Fibroblast of peridontal ligament (primary cell): ENCODE measurements at regions not wholly inside any gene's neighbourhood (a gene's known extent, or its start where the extent isn't known, plus 50 kb on each side); places are given as distances from the start of the nearest gene placed in this dataset.

Experiments used
- DNase-seq: peaks from one replicate; pipeline ENCODE4 v3.0.0-alpha.2; 2010; ENCODE audit errors: extremely low read depth

DNA sequence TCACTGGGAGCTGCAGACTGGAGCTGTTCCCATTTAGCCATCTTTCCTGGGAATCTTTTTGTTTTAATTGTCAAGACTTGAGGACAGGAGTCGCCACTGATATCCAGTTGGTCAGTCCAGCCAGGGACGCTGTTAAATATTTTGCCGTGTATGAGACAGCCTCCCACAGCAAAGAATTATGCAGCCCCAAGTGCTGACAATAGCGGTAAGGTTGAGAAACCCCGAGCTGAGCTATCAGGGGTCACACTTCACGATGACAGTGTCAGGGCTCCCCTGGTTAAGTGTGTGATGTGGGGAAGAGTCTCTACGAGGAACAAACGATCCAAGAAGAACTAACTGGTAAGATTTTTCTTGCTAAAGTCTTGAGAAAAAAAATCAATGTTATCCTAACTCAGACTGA, 372.0 kb upstream of the MPDZ start:
- DNase-seq, result no peak

DNA sequence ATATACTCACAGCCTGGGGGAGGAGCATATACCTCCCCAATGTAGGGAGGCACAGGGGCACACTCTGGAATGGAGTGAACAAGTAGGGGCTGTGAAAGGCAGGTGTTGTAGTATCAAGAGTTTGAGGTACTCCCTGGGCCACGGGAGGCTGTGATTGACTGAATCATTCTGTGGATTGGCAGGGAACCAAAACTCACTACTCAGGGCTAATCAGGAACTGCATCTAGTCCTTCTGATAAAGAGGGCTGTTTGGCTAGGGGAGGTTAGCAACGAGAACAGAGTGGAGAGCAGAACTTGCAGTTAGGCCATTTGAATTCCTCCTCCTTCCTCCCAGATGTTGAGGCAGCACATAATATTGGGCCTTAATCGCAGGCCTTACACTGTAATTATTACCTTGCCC, 369.2 kb upstream of the MPDZ start:
- no peak for DNase-seq

DNA sequence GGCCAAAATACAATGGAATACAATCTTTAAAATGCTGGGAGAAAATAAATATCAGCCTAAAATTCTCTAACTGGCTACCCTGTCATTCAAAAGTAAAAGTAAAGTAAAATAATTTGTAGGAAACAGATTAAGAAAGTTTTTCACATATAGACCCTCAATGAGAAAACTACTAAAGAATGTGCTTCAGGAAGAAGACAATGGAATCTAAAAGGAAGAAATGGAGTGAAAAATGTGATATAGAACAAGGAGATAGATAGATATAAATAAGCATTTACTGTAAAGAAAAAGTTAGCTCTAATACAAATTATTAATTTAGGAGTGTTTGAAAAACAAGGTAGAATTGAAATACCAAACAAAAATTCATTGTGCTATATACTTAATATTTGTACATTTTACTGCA, 368.6 kb upstream of the MPDZ start:
- DNase-seq, result no peak

DNA sequence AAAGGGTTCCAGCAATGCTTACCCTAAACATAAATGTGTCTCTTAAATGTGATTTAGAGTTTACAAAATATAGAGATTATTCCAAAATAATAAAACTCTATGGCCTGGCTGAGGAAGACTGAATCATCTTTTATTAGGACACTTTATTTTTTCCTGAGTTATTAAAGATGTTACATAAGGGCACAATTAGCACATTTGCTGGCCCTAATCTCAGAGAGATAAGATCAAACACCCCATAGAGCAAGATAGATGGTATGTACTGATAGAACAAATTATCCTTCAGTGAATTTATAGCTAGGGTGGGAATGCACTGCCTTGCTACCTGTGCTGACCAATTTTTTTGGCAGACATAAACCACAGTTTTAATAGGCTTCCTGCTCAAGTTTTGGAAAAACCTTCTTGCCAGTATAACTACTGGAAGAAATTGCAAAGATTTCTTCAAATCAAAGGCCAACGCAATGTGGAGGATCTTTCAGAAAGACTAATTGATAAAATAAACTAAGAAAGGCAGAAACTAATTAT, 367.1 kb upstream of the MPDZ start:
- DNase-seq, result no peak

GRCh38 chr9:13645557-13645956, 366.1 kb upstream of the MPDZ start:
- no peak for DNase-seq

DNA sequence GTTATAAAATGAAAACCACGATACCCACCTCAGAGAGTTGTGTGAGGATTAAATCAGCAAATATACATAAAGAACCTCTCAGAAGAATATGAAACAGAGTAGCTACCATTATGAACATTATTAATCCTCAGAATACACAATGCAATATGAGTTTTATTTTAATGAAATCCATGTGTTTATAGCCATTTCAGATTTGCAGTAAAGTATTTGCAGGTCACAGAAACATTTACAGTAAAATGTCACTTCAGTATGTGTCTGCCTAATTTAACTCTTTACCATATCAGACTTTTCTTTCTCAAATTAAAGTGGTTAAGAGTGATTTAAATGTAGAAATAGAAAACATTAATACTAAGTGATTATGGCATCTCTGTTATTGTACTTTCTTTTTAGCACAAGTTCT, 365.2 kb upstream of the MPDZ start:
- no peak for DNase-seq

GRCh38 chr9:13642646-13643045, 363.2 kb upstream of the MPDZ start:
- DNase-seq, result no peak

GRCh38 chr9:13629067-13629466, 349.6 kb upstream of the MPDZ start:
- no peak for DNase-seq

- no peak for DNase-seq
Measured at GRCh38 chr9:13628526-13628925, 349.0 kb upstream of the MPDZ start.

- DNase-seq, result no peak
Measured at GRCh38 chr9:13627502-13627901, 348.0 kb upstream of the MPDZ start.

- no peak for DNase-seq
Measured at GRCh38 chr9:13627071-13627470, 347.6 kb upstream of the MPDZ start.

DNA sequence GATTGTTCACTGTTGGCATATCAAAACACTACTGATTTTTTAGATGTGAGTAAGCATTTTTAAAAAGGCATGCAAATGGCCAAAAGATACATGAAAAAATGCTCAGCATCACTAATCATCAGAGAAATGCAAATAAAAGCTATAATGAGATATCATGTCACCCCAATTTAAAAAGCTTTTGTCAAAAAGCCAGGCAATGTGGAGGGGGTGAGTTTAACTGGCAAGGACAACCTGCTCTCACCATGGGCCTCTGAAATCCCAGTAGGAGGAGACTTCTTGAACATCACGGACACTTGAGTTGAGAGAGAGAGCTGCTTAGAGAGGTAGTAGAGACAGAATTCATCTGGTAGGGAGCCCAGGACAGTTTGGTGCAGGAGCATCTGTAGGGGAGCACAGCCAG, 347.1 kb upstream of the MPDZ start:
- DNase-seq, result no peak

DNA sequence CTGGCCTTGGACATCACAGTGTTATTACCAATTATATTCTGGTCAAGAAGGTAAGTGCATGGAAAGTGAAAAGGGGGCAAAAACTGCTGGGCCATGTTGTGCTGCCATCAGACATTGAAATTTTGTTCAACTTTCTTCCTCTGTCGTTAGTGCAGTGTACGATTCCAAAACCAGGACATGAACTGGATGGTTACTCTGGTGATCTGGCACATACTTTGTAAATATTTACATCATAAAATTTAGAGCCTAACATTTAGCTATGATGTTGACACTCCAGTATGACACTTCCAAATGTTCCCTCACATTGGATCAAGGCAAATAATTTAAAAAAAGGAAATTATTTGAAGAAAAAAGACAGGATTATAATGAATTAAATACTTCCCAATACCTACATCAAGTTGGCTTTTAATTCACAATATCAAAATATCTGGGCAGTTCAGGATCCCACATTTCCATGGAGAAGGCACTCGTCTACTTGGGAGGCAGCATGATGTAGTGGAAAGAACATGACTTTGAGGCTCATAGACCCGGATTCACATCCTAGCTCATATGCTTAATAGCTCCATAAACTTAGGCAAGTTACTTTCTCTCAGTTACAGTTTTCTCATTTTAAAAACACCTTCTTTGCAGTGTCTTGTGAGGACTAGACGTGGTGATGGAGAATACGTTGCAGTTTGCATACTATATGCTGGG, 342.5 kb upstream of the MPDZ start:
- DNase-seq, result no peak

- DNase-seq, result no peak
Measured at GRCh38 chr9:13616491-13617035, 337.1 kb upstream of the MPDZ start.

DNA sequence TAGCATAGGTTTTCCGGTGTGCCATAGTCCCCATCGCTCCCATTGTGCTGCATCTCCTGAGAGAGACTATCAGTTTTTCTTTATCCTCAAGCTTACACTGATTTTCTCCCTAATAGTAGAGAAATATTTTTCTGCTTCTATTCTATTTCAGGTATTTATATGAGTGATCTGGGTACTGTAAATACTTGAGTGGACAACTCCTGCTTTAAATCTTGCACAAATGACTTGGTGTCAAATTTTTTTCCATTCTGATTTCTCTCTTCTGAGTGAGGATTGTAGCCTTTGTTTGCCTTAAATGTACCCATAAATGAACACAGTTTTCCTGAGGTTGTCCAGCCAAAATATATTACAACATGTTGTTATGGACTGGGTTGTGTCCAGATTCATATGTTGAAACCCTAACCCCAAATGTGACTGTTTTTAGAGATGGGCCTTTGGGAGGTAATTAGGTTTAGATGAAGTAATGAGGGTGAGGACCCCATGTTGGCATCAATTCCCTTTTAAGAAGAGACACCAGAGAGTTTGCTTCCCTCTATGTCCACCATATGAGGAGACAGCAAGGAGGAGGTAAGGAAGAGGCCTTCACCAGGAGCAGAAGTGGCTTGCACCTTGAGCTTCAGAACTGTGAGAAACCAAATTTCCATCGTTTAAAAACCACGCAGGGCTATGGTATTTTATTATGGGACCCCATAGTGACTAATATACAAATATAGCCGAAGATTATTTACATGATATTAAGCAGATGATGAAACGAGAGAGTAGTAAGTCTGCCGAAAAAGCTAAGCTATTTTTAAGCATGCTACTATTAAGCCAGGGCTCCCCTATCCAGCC, 336.4 kb upstream of the MPDZ start:
- no peak for DNase-seq

- DNase-seq, result no peak
Measured at GRCh38 chr9:13614060-13614459, 334.6 kb upstream of the MPDZ start.

GRCh38 chr9:13613296-13613695, 333.8 kb upstream of the MPDZ start:
- DNase-seq, result no peak

DNA sequence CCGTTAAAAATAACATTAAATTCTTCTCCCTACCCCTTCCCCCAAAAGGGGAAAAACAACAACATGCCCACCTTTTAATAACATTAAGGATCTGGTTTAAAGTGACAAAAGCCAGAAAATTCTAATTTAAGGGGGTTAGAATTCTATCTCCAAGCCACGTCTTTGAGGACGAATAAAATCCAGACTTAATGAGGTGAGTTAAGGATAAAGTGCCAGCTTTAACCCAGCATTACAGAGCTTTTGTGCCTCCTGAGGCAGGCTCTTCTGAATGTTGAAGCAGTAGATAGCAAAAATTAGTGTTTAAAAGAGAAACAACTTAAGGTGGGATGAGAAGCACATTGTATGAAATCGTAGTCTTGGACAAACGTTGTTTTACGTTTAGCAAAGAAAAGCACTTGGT, 329.0 kb upstream of the MPDZ start:
- no peak for DNase-seq

GRCh38 chr9:13607481-13608441, 328.3 kb upstream of the MPDZ start:
- no peak for DNase-seq

DNA sequence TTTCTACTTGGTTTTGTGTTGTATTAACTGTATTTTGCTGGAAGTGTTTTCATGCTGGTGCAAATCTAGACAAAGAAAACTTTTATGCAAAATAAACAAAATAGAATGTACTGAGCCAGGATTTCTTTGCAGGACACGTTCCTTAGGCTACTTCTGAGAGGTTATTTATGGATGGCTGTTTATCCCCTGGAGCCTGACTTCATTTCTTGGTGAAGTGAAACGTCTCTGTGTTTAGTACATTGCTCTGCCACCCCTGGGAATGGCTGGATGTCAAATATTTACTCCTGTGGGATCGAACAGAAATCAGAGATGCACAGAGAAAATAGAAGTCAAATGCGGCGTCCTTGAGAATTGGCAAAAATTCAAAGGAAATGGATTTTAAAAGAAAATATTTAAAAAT, 327.1 kb upstream of the MPDZ start:
- no peak for DNase-seq

- DNase-seq, result no peak
Measured at GRCh38 chr9:13603921-13604320, 324.4 kb upstream of the MPDZ start.

DNA sequence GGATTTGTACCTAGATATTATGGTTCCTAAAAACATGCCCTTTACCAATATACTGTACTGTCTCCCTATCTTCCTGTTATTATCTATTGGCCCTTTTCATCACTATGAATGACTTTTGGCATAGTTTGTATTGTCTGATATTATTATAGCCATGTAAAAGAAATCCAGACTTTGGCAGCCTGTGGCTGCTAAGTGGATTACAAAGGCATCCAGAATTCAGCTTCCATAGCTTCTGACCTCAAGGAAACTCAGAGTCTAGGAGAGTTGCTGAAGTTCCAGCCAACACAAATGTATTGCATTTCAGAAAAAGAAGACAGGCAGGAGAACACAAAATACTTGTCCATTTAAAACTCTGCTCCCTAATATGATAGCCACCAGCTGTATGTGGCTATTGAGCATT, 319.2 kb upstream of the MPDZ start:
- DNase-seq, result no peak
